K562 (cell line): ENCODE measurements at regions not wholly inside any gene's neighbourhood (a gene's known extent, or its start where the extent isn't known, plus 50 kb on each side); places are given as distances from the start of the nearest gene placed in this dataset.

Source experiments
- ATAC-seq: fragments of 200-7000 bp; cut with Tn5 transposase; 3 replicates; pipeline ENCODE4 v1.9.1; 2020; ENCODE audit warnings: moderate library complexity
- BruUV-seq: library from RNA; stranded (reverse); fragments of 400-500 nt; replicated peaks from 2 replicates; lab custom pipeline; 2021; lab: Mats Ljungman, UMichigan
- CTCF ChIA-PET: fragments of 300-600 bp; formaldehyde crosslinking; extraction: SDS; loops from one replicate; lab custom pipeline; 2021; ENCODE audit warnings: low intra/inter-chr PET ratio; lab: Yijun Ruan, JAX
- POLR2A ChIA-PET: fragments of 300-600, 350-650 bp; sonication (Branson Sonifier 250); formaldehyde crosslinking; extraction: SDS; loops from one replicate; lab custom pipeline; 2021; ENCODE audit warnings: antibody characterized with exemption, inconsistent platforms; lab: Yijun Ruan, JAX
- DNase-seq, 4 experiments: peaks; one replicate each; pipeline versions ENCODE4 v3.0.0 to v3.0.0-alpha.2; 2011 to 2018; ENCODE audit warnings: low spot score in 3 of 4, mixed read lengths in 3 of 4; ENCODE audit errors: extremely low read depth in 1 of 4
- FAIRE-seq: peaks from 2 replicates; lab custom pipeline; 2011; peaks lifted over from hg19 to GRCh38; lab: Jason Lieb, UNC
- H2AFZ ChIP-seq: 2 replicates; pipeline ENCODE4 v1.6.0; 2011; ENCODE audit warnings: low read depth, low read length, control low read depth, inconsistent platforms
- H3K27ac ChIP-seq: fragments of 200-600 bp; 3 replicates; pipeline ENCODE4 v1.8.0; 2011; ENCODE audit warnings: low read depth, mild to moderate bottlenecking, control low read depth, inconsistent platforms, low read length, moderate library complexity, mixed read lengths; ENCODE audit errors: extremely low read depth
- H3K27me3 ChIP-seq, 2 experiments: fragments of 300-600 bp in 1 of 2; 2 replicates in 1 of 2; 3 replicates in 1 of 2; pipeline versions ENCODE4 v1.6.0 to v1.8.0; 2011; ENCODE audit warnings: inconsistent platforms in 2 of 2, low read length in 2 of 2, mild to moderate bottlenecking in 1 of 2, mixed read lengths in 1 of 2, moderate library complexity in 1 of 2; ENCODE audit not compliant: control insufficient read depth in 2 of 2, insufficient read depth in 2 of 2
- H3K36me3 ChIP-seq: fragments of 300-600 bp; 3 replicates; pipeline ENCODE4 v1.8.0; 2011; ENCODE audit warnings: mild to moderate bottlenecking, low read length, inconsistent platforms; ENCODE audit not compliant: control insufficient read depth, insufficient read depth
- H3K4me1 ChIP-seq, 2 experiments: fragments of 200-600 bp in 1 of 2; replicated peaks in 1 of 2; 2 replicates in 1 of 2; 3 replicates in 1 of 2; pipeline versions ENCODE4 v1.5.1 to v1.8.0; 2011; ENCODE audit warnings: inconsistent platforms in 2 of 2, low read length in 2 of 2, mild to moderate bottlenecking in 1 of 2, mixed read lengths in 1 of 2, moderate library complexity in 1 of 2; ENCODE audit not compliant: control insufficient read depth in 2 of 2, insufficient read depth in 2 of 2
- H3K4me2 ChIP-seq: 2 replicates; pipeline ENCODE4 v1.6.1; 2011; ENCODE audit warnings: low read length, control low read depth, inconsistent platforms, mixed read lengths; ENCODE audit not compliant: insufficient read depth
- H3K4me3 ChIP-seq: fragments of 200-600 bp; sonication (generic), shearing (Covaris generic); 2 replicates; pipeline ENCODE4 v1.5.1; 2016; ENCODE audit warnings: control low read depth, inconsistent platforms
- H3K79me2 ChIP-seq: fragments of 200-600 bp; 3 replicates; pipeline ENCODE4 v1.8.0; 2011; ENCODE audit warnings: low read length, inconsistent platforms; ENCODE audit not compliant: control insufficient read depth, insufficient read depth
- H3K9ac ChIP-seq, 2 experiments: 2 replicates each; pipeline versions ENCODE4 v1.6.0 to v1.6.1; 2011; ENCODE audit warnings: low read depth in 2 of 2, low read length in 2 of 2, control low read depth in 1 of 2, inconsistent platforms in 1 of 2, mild to moderate bottlenecking in 1 of 2, mixed read lengths in 1 of 2; ENCODE audit not compliant: insufficient read depth in 1 of 2
- H3K9me1 ChIP-seq: one replicate; pipeline ENCODE4 v1.6.0; 2011; ENCODE audit warnings: inconsistent platforms, mild to moderate bottlenecking, low read length, moderate library complexity; ENCODE audit not compliant: control insufficient read depth, insufficient read depth
- H3K9me3 ChIP-seq: replicated peaks from 2 replicates; pipeline ENCODE4 v1.5.1; 2011; ENCODE audit warnings: low read depth, low read length, inconsistent platforms; ENCODE audit not compliant: control insufficient read depth, insufficient read depth
- H4K20me1 ChIP-seq: replicated peaks from 2 replicates; pipeline ENCODE4 v1.6.1; 2011; ENCODE audit warnings: low read length, inconsistent platforms, mixed read lengths; ENCODE audit not compliant: control insufficient read depth, insufficient read depth
- GABPB2 ChIP-seq: fragments of 250-450 bp; sonication (Bioruptor Pico); conservative IDR thresholded peaks from 2 replicates; pipeline ENCODE4 v1.5.1; 2021; ENCODE audit warnings: mild to moderate bottlenecking
- GATA2 ChIP-seq: sonication (generic); formaldehyde crosslinking; IDR thresholded peaks from 2 replicates; pipeline ENCODE4 v1.4.0; 2020; ENCODE audit warnings: mild to moderate bottlenecking, missing genetic modification reagents
- HMG20B ChIP-seq: fragments of 250-450 bp; sonication (Bioruptor Pico); IDR thresholded peaks from 2 replicates; pipeline ENCODE4 v1.5.0; 2021; ENCODE audit warnings: mild to moderate bottlenecking
- JUND ChIP-seq, 2 experiments: IDR thresholded peaks; 2 replicates in 1 of 2; 3 replicates in 1 of 2; pipeline ENCODE4 v1.6.1; 2011; ENCODE audit warnings: borderline replicate concordance in 2 of 2, low read depth in 2 of 2, low read length in 2 of 2, improper control_type of control experiment in 1 of 2, missing biosample characterization in 1 of 2, missing genetic modification characterization in 1 of 2, missing genetic modification reagents in 1 of 2
- MCM7 ChIP-seq, 2 experiments: fragments of 450-650 bp; IDR thresholded peaks; 2 replicates each; pipeline ENCODE4 v1.6.1; 2016 to 2018
- NCOA1 ChIP-seq: fragments of 450-650 bp; IDR thresholded peaks from 2 replicates; pipeline ENCODE4 v1.6.1; 2016; ENCODE audit warnings: low read depth
- TOE1 ChIP-seq, 2 experiments: fragments of 450-650 bp in 1 of 2; sonication (generic) in 1 of 2; formaldehyde crosslinking in 1 of 2; IDR thresholded peaks; 2 replicates each; pipeline versions ENCODE4 v1.7.1 to v1.8.0; 2016 to 2022; ENCODE audit warnings: borderline replicate concordance in 2 of 2, mild to moderate bottlenecking in 2 of 2, antibody characterized with exemption in 1 of 2, inconsistent platforms in 1 of 2, low read depth in 1 of 2, missing genetic modification reagents in 1 of 2, moderate library complexity in 1 of 2
- ZNF146 ChIP-seq: IDR thresholded peaks from one replicate; pipeline ENCODE4 v1.6.1; 2018; ENCODE audit warnings: missing compliant biosample characterization; ENCODE audit not compliant: unreplicated experiment
- ZNF512 ChIP-seq: IDR thresholded peaks from 2 replicates; pipeline ENCODE4 v1.6.1; 2016; ENCODE audit warnings: missing genetic modification characterization, missing compliant biosample characterization
- ZNF584 ChIP-seq: fragments of 200-800 bp; sonication (Bioruptor generic); IDR thresholded peaks from 2 replicates; pipeline ENCODE4 v1.6.1; 2016; ENCODE audit warnings: low read depth, mild to moderate bottlenecking, missing genetic modification characterization, missing compliant biosample characterization
- ZNF766 ChIP-seq: fragments of 200-800 bp; sonication (Bioruptor generic); conservative IDR thresholded peaks from 2 replicates; pipeline ENCODE4 v1.6.1; 2016; ENCODE audit warnings: missing genetic modification characterization, missing compliant biosample characterization
- WGBS: fragments of 100-300 bp; shearing (Covaris generic); methylation state at CpG from one replicate; pipeline ENCODE4 v1.1.6; 2016; ENCODE audit warnings: low coverage, mixed read lengths; ENCODE audit not compliant: insufficient coverage; ENCODE audit errors: missing lambda C conversion rate; 5-methylcytosine and 5-hydroxymethylcytosine counted together
- in situ Hi-C: fragments of 300-500 bp; cut with MboI; formaldehyde crosslinking; loops from 4 replicates; pipeline ENCODE4 v1.15.0; 2018; ENCODE audit warnings: inconsistent platforms, mixed read lengths
- intact Hi-C: fragments of 100-400 bp; cut with micrococcal nuclease; formaldehyde crosslinking; loops from 2 replicates; pipeline ENCODE4 v1.14.2; 2022
- TF ChIP-seq, protein P1 (sequence below), 2 experiments: IDR thresholded peaks; 2 replicates each; pipeline ENCODE4 v1.6.1; 2012; ENCODE audit warnings: improper control_type of control experiment in 2 of 2, low read depth in 2 of 2, low read length in 2 of 2, borderline replicate concordance in 1 of 2

DNA sequence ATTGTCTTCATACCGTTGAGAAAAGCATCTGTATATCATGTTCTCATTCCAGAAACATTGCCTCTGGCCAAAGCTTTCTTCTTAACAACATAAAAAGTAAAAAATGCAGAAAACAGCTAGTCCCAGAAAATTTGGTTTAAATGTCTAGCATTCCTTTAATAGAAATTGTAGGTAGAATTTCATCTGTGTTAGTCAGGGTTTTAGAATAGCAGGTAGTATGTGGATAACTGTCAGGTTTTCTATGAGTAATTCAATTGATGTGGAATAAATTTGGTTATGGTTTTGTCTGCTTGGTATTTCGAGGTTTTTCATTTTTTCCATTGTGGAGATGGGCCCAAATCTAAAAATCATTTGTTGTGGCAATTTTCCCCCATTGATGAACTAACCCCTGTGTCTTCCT lies 616.7 kb downstream of the KCNJ2 start:
- Histone ChIP-seq H3K9me3 (no peaks in the 10 kb centered on the region), H3K9ac (no peak overlapping the region), H3K79me2 (no peaks in the 10 kb centered on the region), H3K4me2 (no peak overlapping the region), H3K27ac (no peak overlapping the region), H3K4me3 (no peak overlapping the region), H3K9me1 (no peaks in the 10 kb centered on the region), H3K27me3 (no peaks in the 10 kb centered on the region)
- ATAC-seq (no peak), FAIRE-seq (no peak), DNase-seq (no peak)
- ChIA-PET CTCF (no interaction called here), POLR2A (no interaction called here)
- in situ Hi-C loops: no loop called here
- BruUV-seq: no TSS peak
- intact Hi-C loops: no loop called here
- 0% methylated on average over 2 of the region's 2 CpGs for WGBS
- TF ChIP-seq GABPB2 (no peak), GATA2 (CRISPR knock-in tag) (no peak), MCM7 (IDR thresholded peaks at IDR 0.05) (no peak), JUND (IDR thresholded peaks at IDR 0.05; ENCODE audit: borderline replicate concordance, low read depth, low read length) (no peak), JUND (tag; IDR thresholded peaks at IDR 0.05; ENCODE audit: borderline replicate concordance, low read depth, low read length) (no peak), NCOA1 (no peak), TOE1 (IDR thresholded peaks at IDR 0.05; ENCODE audit: borderline replicate concordance) (no peak), TOE1 (CRISPR knock-in tag; IDR thresholded peaks at IDR 0.05; ENCODE audit: borderline replicate concordance, low read depth) (no peak), ZNF584 (CRISPR knock-in tag) (no peak), ZNF766 (no peak), ZNF512 (tag) (no peak), ZNF146 (CRISPR knock-in tag) (no peak), HMG20B (CRISPR knock-in tag) (no peak)
- TF ChIP-seq, protein P1, sequence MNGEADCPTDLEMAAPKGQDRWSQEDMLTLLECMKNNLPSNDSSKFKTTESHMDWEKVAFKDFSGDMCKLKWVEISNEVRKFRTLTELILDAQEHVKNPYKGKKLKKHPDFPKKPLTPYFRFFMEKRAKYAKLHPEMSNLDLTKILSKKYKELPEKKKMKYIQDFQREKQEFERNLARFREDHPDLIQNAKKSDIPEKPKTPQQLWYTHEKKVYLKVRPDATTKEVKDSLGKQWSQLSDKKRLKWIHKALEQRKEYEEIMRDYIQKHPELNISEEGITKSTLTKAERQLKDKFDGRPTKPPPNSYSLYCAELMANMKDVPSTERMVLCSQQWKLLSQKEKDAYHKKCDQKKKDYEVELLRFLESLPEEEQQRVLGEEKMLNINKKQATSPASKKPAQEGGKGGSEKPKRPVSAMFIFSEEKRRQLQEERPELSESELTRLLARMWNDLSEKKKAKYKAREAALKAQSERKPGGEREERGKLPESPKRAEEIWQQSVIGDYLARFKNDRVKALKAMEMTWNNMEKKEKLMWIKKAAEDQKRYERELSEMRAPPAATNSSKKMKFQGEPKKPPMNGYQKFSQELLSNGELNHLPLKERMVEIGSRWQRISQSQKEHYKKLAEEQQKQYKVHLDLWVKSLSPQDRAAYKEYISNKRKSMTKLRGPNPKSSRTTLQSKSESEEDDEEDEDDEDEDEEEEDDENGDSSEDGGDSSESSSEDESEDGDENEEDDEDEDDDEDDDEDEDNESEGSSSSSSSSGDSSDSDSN (IDR thresholded peaks at IDR 0.05; ENCODE audit: borderline replicate concordance in 1 of 2, low read depth in 2 of 2, low read length in 2 of 2): no peak
- TF ChIP-seq, all 486 proteins: peak for 0
- H4K20me1 ChIP-seq: no peaks in the 10 kb centered on the region
- no peaks in the 10 kb centered on the region for H3K4me1 ChIP-seq
- H2AFZ ChIP-seq: no peak overlapping the region
- no peaks in the 10 kb centered on the region for H3K36me3 ChIP-seq
